GM21526 (cell line): ENCODE measurements at regions not wholly inside any gene's neighbourhood (a gene's known extent, or its start where the extent isn't known, plus 50 kb on each side); places are given as distances from the start of the nearest gene placed in this dataset.

Source experiments
- ATAC-seq: cut with Tn5 transposase; IDR thresholded peaks from one replicate; pipeline ENCODE4 v1.9.1; 2021; ENCODE audit warnings: moderate library complexity; ENCODE audit not compliant: unreplicated experiment, low FRiP score

DNA sequence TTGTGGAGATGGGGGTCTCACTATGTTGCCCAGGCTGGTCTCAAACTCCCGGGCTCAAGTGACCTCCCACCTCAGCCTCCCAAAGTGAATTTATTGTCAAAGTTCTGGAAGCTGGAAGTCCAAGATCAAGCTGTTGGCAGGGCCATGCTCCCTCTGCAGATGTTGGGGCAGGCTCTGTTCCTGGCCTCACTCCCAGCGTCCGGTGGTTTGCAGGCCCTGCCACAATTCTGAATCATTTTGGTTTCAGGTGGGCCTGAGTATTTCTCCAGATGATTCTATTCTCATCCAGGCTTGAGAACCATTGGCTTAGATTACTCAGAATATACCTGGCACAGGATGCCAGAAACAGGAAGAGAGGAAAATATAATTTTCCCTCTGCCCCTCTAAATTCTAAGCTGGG lies 737.4 kb downstream of the TNS3 start:
- no peak for ATAC-seq

DNA sequence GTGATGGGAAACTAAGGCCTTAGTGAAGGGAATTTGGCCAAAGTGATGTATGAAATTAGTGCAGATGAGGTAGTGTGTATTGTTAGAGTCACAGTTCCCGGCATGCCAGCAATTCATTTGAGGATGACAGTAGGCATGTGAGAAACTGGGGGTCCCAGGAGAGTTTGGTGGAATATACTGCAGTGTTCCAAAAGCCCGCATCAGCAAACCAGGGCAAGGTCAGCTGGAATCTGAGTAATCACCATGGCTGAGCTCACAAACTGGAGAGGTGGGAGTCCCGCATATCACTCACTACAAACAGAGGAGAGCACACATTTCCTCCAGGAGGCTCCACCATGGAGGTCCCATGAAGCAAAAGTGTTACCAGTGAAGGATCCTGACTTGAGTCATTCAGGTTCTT lies 740.7 kb downstream of the TNS3 start:
- ATAC-seq = no peak

DNA sequence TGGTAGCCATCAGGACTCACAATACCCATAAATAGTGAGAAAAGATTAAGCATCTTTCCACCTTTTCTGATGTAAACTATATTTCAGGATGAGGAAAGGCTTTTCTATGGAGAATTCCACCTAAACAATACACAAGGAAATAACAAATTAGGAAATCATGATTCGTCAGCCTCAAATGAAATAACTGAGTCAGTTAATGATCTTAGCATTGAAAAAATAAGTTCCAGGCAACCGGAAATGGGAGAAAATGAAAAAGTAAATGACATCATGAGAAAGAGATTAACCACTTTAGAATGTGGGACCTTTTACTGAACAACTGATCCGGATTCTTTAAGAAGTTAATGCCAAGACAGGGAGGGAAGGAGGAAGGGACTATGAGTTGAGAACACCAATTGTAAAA lies 742.3 kb downstream of the TNS3 start:
- no peak for ATAC-seq

DNA sequence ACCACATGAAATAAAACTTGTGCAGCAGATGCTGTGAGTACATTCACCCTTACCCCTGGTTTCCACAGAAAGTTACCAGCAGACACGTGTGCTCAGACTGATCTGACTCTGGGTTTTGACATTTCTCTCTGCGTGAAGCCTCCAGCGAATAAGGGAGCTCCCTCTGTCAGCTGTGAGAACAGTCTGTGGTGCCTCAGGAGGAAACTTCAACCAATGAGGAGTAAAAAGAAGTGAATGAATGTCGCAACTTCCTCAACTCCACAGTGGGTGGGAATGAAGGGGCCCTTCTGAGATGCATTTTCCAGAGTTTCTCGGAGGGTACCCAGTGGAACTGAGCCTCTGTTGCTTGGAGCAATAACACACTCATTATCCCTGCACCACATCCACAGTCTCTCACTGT lies 743.4 kb downstream of the TNS3 start:
- ATAC-seq = no peak

DNA sequence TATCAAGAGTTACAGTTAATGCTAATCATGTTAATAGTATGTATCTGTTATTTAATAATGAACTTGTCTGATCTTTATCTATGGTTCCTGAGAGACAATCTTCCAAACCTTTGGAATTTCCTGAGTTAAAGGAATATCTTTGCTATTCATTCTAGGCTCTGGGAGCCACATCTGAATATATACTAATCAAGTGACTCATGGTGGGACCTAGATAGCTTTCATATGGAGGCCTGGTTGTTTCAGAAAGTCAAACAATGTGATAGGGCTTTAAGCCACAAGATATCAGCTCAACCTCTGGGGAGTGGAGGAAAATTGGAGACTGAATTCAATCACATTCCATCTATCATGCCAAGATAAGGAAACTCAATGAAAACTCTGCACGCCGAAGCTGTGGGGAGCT lies 746.4 kb downstream of the TNS3 start:
- no peak for ATAC-seq

DNA sequence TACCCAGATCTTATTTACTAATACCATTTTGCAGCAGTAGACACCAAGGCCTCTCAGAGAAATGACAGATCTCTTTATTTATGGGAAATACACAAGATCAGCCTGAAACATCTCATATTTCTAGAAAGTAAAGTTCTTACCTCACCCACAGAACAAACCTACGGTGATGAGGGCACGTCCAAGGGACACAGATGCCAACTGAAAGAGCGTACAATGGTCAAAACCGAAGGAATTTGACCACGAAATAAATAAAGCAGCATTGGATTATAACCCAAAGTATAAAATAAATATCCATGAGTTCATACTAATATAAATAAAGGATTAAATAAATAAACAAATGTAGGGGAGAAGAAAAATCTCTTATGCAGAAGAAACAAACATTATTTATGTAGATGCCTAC lies 747.0 kb downstream of the TNS3 start:
- ATAC-seq = no peak

DNA sequence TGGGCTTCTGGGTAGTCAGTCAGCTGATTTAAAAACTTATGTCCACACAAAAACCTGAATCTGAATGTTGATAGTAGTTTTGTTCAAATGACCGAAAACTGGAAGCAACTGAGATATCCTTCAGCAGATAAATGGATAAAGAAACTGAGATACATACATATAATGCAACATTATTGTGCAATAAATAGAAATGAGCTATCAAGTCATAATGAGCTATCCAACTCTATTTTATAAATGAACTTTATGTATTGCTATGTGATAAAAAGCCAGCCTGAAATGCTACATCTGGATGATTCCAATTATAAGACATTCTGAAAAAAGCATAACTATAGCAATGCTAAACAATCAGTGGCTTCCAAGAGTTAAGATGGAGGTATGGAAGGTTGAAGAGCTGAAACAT lies 748.7 kb downstream of the TNS3 start:
- ATAC-seq = no peak

DNA sequence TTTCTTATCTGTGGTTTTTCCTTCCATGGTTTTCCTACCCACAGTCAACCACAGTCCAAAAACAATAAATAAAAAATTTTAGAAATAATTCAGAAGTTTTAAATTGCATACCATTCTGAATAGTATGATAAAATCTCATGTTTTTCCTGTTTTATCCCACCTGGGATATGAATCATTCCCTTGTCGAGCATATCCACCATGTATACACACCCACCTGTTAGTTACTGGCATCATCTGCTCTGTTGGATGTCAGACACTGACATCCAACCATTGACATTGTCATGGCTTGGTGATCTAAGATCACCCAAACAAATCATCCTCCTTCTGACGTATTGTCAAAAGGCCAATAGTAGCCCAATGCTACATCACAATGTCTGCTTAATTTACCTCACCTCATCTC lies 749.8 kb downstream of the TNS3 start:
- no peak for ATAC-seq

DNA sequence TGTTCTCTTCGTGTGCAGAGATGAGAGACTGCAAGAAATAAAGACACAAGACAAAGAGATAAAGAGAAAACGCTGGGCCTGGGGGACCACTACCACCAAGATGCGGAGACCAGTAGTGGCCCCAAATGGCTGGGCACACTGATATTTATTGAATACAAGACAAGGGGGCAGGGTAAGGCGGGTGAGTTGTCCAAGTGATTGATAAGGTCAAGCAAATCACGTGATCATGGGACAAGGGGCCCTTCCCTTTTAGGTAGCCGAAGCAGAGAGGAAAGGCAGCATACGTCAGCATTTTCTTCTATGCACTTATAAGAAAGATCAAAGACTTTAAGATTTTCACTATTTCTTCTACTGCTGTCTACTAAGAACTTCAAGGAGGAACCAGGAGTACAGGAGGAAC lies 762.1 kb downstream of the TNS3 start:
- no peak for ATAC-seq

DNA sequence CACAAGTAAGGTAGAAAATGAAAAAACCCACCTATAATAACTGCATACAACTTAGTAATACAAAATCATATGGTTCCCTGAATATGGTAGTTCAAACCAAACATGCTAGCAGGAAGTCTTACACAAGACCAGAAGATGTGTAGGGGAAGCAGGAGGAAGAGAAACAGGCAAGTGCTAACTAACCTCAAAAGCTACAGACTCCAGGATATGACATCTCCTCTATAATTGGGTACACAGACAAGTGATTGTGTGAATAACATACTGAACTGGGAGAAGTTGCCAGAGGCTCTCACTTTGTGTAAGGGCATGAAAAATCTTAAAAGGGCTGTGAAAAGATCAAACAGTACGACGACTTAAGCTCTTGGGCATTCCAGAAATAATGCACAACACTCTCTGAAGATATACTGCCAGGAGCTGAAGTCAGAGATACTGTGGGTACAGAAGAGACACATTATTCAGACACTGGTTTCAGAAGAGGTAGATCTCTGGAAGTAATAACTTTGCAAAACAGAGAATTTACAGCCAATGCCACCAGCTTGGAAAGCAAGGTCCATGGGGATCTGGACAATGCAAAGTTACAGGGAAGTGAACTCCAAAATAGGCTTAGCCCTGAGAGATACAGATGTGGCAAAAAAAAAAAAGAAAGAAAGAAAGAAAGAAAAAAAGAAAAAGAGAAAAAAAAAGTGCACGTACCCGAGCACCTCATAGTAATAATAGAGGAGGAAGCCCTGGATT lies 767.2 kb downstream of the TNS3 start:
- ATAC-seq = no peak

DNA sequence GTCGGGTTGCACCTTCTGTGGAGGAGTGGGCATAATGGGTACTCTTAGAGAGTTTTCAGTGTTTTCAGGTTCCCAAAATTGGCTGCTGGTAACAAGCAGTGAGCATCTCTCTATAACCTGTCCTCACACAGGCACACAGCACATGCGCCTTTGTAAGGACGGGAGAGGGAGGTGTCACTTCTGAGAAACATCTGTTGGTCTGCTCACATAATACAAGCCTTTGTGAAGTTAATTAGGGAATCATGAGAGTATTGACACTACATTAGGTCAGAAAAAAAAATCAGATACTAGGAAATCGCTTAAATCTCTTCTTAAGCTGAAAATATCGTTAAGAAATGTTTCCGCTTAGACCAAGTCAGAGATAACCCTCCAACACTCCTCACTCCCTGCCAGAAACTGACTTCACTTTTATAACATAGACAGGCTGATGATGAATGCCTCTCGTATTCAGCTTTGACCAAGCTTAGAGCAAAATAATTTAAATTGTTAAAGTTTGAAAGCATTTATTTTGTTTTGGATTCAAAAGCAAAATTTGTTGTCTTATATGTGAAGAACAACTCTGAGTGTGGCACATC lies 769.7 kb downstream of the TNS3 start:
- ATAC-seq = no peak

DNA sequence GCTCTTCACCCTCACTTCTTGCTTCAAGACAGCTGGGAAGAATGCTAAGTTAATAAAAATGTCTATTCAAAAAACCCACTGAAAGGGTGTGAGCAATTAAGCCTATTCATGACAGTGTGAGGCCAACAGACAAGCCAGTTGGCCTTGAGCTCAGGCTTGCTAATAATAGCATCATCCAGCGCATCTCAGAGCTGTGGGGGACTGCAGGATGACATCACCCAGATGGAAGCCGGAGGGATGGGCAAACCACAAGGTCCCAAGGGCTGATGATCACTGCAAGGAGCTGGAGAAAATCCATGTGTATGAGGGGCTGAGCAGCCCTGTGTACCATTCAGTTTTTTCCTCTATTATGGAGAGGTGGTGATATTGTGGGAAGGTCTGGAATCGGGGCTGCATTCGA lies 770.4 kb downstream of the TNS3 start:
- no peak for ATAC-seq

DNA sequence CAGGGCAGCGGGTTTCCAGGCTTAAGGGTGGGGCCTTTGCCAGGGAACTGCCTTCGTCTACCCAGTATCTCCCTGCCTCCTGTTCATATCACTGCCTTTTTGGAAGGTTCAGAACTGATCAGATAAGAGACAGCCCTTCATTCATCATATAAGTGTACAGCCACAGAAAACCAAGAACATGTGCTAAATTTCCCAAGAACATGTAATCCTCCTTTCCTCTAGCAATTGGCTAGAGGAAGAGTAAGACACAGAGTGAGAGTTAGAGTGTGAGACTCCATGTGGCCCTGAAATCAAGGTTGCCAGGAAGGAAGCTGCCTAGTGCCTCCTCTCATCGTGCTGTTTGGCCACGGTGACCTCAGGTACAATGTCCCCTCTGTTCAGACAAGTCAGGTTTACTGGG lies 770.9 kb downstream of the TNS3 start:
- no peak for ATAC-seq

DNA sequence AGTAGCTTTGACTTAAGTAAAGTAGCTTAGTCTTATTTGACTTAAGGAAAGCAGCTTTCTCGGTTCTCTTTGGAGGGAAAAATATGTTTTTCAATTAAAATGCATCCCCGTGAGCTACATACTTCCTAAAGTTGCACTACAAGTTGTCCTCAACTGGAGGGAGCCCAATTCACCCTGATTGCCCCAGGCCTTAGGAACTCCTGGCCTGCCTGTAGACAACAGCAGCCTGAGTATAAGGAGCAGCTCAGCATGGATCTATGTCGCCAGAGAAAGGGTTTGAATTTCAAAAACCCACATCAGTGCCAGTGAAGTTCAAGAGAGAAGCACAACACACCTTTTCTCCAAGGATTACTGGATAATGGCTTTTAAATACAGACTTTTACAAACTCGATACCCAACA lies 772.0 kb downstream of the TNS3 start:
- ATAC-seq = no peak

DNA sequence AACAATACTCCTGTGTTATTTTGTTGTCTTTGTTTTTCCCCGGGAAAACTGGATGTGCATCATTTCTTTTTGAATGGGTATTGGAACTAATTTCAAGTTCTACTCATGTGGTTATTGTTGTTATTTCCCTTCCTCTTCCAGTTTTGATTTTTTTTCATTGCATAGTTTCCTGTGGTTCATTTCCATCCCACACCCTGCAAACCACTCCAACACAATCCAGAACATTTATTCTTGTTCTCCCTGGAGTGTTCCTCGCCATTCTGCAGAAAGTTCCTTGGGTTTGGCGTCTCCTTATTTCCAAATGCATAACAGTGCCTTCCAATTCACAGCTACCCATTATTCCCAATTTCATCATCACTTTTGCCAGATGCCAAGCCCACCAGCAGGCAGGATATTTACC lies 775.1 kb downstream of the TNS3 start:
- ATAC-seq = no peak

DNA sequence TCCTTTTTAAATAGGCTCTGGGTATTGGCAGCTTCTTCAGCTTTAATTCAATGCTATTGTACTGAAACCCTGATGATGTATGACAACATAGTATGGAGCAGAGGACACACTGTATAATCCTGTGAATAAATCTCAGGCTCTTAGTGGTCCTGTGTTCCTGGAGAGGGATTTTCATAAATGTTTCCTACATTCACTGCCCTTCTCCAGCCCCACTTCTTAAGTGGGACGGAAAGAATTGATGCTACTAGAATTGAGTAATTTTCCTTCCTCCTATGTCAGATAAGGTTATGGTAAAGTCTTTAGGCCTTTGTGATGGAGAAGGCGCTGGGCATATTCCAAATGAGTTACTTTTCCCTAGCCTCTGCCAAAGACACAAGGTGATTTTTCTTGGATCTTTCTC lies 779.4 kb downstream of the TNS3 start:
- ATAC-seq = no peak

DNA sequence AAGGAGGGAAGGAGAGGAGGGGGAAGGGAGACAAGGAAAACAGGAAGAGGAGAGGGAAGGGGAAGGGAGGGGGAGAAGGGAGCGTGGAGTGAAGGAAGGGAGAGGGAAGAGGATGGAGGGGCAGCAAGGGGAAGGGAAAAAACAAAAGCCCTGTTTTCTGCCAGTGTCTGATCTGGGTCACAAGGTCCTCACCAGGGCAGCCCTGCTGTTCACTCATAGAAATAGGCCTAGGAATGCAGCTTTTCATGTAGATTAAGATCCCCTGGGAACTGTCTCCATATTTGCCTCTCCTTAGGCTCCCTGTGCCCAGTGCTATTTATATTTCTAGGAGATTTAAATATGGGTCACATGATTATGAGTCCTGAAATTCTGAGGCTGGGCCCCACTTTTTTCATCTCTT lies 790.7 kb downstream of the TNS3 start:
- no peak for ATAC-seq

DNA sequence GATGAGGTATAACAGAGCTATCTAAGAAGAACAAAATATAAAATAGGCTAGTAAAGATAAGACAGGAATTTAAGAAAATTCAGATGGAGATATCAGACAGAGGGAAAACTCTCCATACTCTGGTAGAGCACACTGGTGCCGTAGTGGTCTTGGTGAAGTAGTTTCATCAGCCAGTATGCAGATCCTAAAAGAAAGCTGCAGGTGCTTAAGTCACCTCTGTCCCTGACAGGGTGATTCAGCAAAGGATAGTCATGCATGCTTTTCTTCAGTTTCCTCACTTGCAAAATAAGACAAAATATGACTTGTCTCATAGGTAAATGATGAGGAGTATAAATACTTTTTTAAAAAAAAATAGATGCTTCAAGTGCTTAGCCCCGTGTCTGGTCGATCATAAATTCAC lies 794.9 kb downstream of the TNS3 start:
- ATAC-seq = no peak

DNA sequence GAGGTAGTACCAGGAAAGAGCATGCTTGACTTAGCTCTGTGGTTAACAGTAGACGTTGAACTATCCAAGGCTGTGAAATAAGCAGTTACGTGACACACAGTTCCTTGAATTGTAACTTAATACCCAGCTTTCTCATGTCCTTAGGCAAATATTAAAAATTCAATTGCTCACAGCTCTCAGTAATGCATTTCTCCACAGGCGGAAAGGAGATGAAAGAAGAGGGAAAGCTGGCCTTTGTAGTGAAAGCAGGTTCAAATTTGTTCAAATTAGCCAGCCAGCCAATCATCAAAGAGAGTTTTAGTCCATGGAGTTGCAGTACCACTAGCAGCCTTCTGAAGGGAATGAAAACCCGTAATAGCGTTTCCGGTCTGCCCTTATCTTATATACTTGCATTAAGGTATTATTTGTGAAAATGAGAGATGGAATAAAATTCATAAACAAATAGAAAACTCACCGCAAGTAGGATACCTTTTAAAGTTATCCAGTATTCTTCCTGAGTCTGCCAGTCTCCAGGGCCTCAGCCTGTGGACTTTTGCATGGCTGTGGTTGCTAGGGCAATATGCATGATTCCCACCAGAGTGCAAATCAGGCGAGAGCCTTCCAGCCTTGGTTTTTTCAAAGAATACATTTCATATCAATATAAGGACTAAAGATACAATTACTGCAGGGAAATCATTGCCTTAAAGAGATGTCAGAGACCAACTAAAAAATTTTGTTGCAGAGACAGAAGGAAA lies 795.5 kb downstream of the TNS3 start:
- ATAC-seq = no peak

DNA sequence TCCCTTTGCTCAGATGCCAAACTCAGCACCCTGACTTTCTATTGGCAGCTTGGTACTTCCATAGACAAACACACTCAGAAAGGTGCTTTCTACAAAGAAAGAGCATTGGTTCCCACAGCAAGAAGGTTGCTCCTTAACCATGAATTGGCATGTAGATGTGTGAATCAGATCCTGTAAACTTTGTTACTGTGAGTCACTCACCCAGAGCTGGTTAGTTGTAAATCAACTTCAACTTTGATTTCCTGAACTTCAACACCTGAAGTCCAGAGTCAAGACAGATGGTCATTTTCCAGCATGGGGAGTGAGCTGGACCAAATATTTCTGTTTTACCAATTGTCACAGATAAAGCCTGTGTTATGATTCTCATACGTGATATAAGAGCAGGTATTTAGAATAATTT lies 797.2 kb downstream of the TNS3 start:
- no peak for ATAC-seq

DNA sequence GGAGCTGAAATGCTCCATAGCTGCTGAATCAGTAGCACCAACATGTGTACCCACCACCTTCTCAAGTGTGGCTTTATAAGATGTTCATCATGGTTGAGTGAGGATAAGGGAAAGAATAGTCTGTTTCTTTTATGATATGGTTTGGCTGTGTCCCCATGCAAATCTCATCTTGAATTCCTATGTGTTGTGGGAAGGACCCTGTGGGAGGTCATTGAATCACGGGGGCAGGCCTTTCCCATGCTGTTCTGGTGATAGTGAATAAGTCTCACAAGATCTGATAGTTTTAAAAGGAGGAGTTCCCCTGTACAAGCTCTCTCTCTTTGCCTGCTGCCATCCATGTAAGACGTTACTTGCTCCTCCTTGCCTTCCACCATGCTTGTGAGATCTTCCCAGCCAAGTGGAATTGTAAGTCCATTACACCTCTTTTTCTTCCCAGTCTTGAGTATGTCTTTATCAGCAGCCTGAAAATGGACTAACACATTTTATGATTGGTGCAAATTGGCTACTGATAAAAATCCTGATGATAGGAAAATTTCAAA lies 799.9 kb downstream of the TNS3 start:
- no peak for ATAC-seq

DNA sequence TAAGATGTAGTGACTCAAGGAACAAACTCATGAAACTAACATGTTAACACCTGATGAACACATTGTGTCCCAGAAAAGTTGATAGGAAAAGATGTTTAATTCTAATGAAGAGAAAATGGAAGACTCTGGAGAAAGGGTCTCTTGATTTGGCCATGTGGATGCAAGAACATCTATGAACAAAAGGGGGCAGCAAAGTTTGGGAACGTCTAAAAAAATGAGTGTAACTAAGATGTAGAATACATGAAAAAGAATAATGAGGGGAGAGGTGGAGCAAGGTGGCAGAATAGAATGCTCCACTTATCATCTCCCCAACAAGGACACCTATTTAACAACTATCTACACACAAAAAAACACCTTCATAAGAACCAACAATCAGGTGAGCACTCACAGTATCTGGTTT lies 805.1 kb downstream of the TNS3 start:
- no peak for ATAC-seq
